ENCODE measurements at regions not wholly inside any gene's neighbourhood (a gene's known extent, or its start where the extent isn't known, plus 50 kb on each side); places are given as distances from the start of the nearest gene placed in this dataset.

- no peak for TF ChIP-seq CTCF (conservative IDR thresholded peaks at IDR 0.05; ENCODE audit: low read length)
- TF ChIP-seq EZH2phosphoT487 (IDR thresholded peaks at IDR 0.05; ENCODE audit: borderline replicate concordance) = no peak
Measured at GRCh38 chr2:33650171-33650570, 51.1 kb upstream of the FAM98A start.
